ENCODE measurements at regions not wholly inside any gene's neighbourhood (a gene's known extent, or its start where the extent isn't known, plus 50 kb on each side); places are given as distances from the start of the nearest gene placed in this dataset.
"Not testable (repeated sequence)": the region's sequence is repeated elsewhere in the genome, so short reads cannot be mapped to it uniquely, and the experiment has no call there.

- no peak for DNase-seq (ENCODE audit: low spot score)
Measured at GRCh38 chr5:159644053-159644452, 272.2 kb upstream of the ADRA1B start.

- no peak for DNase-seq (ENCODE audit: low spot score)
Measured at GRCh38 chr5:159645179-159645846, 271.0 kb upstream of the ADRA1B start.

- DNase-seq (ENCODE audit: low spot score): no peak
Measured at GRCh38 chr5:159650803-159651202, 265.5 kb upstream of the ADRA1B start.

GRCh38 chr5:159655757-159656409 is 260.4 kb upstream of the ADRA1B start:
- DNase-seq (ENCODE audit: low spot score): no peak

- no peak for DNase-seq (ENCODE audit: low spot score)
Measured at GRCh38 chr5:159657298-159657697, 259.0 kb upstream of the ADRA1B start.

- DNase-seq (ENCODE audit: low spot score): no peak
Measured at GRCh38 chr5:159657771-159658170, 258.5 kb upstream of the ADRA1B start.

GRCh38 chr5:159658266-159658925 is 257.9 kb upstream of the ADRA1B start:
- DNase-seq (ENCODE audit: low spot score): no peak

GRCh38 chr5:159660401-159660800 is 255.9 kb upstream of the ADRA1B start:
- no peak for DNase-seq (ENCODE audit: low spot score)

GRCh38 chr5:159663986-159664385 is 252.3 kb upstream of the ADRA1B start:
- no peak for DNase-seq (ENCODE audit: low spot score)

GRCh38 chr5:159667286-159667685 is 249.0 kb upstream of the ADRA1B start:
- DNase-seq (ENCODE audit: low spot score): no peak

- no peak for DNase-seq (ENCODE audit: low spot score)
Measured at GRCh38 chr5:159668556-159668955, 247.7 kb upstream of the ADRA1B start.

- no peak for DNase-seq (ENCODE audit: low spot score)
Measured at GRCh38 chr5:159669559-159669958, 246.7 kb upstream of the ADRA1B start.

GRCh38 chr5:159671886-159672285 is 244.4 kb upstream of the ADRA1B start:
- no peak for DNase-seq (ENCODE audit: low spot score)

GRCh38 chr5:159673538-159673937 is 242.7 kb upstream of the ADRA1B start:
- DNase-seq (ENCODE audit: low spot score): no peak

GRCh38 chr5:159678657-159679392 is 237.5 kb upstream of the ADRA1B start:
- DNase-seq (ENCODE audit: low spot score): no peak

GRCh38 chr5:159680095-159680494 is 236.2 kb upstream of the ADRA1B start:
- no peak for DNase-seq (ENCODE audit: low spot score)

GRCh38 chr5:159681661-159682060 is 234.6 kb upstream of the ADRA1B start:
- no peak for DNase-seq (ENCODE audit: low spot score)

- no peak for DNase-seq (ENCODE audit: low spot score)
Measured at GRCh38 chr5:159682623-159683022, 233.7 kb upstream of the ADRA1B start.

GRCh38 chr5:159687892-159688291 is 228.4 kb upstream of the ADRA1B start:
- DNase-seq (ENCODE audit: low spot score): not testable (repeated sequence)

GRCh38 chr5:159695741-159696294 is 220.5 kb upstream of the ADRA1B start:
- DNase-seq (ENCODE audit: low spot score): no peak

- DNase-seq (ENCODE audit: low spot score): no peak
Measured at GRCh38 chr5:159697530-159697929, 218.8 kb upstream of the ADRA1B start.

- no peak for DNase-seq (ENCODE audit: low spot score)
Measured at GRCh38 chr5:159698322-159698721, 218.0 kb upstream of the ADRA1B start.

Measured in iPS-NIHi11 (cell line).